ENCODE measurements at regions not wholly inside any gene's neighbourhood (a gene's known extent, or its start where the extent isn't known, plus 50 kb on each side); places are given as distances from the start of the nearest gene placed in this dataset.

DNA sequence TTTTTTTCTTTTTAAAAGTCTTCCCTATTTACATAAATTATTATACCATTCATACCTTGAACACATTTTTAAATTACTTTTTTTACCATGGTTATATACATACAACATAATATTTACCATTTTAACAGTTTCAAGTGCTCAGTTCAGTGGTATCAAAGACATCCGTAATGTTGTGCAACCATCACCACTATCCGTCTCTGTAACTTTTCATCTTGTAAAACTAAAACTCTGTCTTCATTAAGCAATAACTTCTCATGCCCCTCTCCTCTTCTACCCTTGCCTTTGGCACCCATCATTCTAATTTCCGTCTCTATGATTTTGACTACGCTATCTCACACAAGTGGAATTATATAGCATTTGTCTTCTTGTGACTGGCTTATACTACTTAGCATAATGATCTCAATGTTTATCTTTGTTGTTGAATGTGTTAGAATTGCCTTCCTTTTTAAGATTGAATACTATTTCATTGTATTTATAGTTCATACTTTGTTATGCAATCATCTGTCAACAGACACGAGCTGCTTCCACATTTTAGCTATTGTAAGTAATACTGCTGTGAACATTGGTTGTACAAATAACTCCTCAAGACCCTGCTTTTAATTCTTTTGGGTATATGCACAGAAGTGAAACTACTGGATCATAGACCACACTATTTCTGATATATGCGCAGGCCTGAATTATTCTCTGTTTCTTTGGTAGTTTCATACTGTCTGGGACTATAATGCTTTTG is 689.5 kb upstream of the NCAM2 start:
- Histone ChIP-seq H3K79me2 (ENCODE audit: insufficient read depth, low read length) (no peaks in the 10 kb centered on the region), H3K27ac (ENCODE audit: low read depth, low read length) (no peak overlapping the region), H4K20me1 (ENCODE audit: insufficient read depth, low read length) (no peaks in the 10 kb centered on the region), H3K36me3 (ENCODE audit: insufficient read depth, low read length) (no peaks in the 10 kb centered on the region), H3K27me3 (ENCODE audit: insufficient read depth, low read length) (no peaks in the 10 kb centered on the region), H2AFZ (ENCODE audit: low read depth, low read length) (no peak overlapping the region), H3K4me1 (ENCODE audit: insufficient read depth, low read length) (no peaks in the 10 kb centered on the region), H3K4me2 (ENCODE audit: low read length) (no peak overlapping the region), H3K9me3 (ENCODE audit: insufficient read depth, low read depth, low read length) (no peaks in the 10 kb centered on the region), H3K9ac (ENCODE audit: low read length) (no peak overlapping the region), H3K4me3 (ENCODE audit: insufficient read depth, low read depth, low read length) (no peak overlapping the region)
- Mint-ChIP-seq H3K27me3 (ENCODE audit: low read depth, unreplicated experiment) (no peaks in the 10 kb centered on the region), H3K36me3 (ENCODE audit: low read depth, unreplicated experiment) (no peaks in the 10 kb centered on the region), H3K4me3 (ENCODE audit: unreplicated experiment) (no peak overlapping the region), H3K9me3 (ENCODE audit: unreplicated experiment) (no peaks in the 10 kb centered on the region), H3K4me1 (ENCODE audit: low read depth, unreplicated experiment) (no peaks in the 10 kb centered on the region), H3K27ac (ENCODE audit: unreplicated experiment) (no peak overlapping the region)
- FAIRE-seq (no peak), DNase-seq (ENCODE audit: low read depth) (no peak)
- no peak for TF ChIP-seq EZH2 (IDR thresholded peaks at IDR 0.05; ENCODE audit: insufficient read depth, low read length)
- TF ChIP-seq, protein P1, sequence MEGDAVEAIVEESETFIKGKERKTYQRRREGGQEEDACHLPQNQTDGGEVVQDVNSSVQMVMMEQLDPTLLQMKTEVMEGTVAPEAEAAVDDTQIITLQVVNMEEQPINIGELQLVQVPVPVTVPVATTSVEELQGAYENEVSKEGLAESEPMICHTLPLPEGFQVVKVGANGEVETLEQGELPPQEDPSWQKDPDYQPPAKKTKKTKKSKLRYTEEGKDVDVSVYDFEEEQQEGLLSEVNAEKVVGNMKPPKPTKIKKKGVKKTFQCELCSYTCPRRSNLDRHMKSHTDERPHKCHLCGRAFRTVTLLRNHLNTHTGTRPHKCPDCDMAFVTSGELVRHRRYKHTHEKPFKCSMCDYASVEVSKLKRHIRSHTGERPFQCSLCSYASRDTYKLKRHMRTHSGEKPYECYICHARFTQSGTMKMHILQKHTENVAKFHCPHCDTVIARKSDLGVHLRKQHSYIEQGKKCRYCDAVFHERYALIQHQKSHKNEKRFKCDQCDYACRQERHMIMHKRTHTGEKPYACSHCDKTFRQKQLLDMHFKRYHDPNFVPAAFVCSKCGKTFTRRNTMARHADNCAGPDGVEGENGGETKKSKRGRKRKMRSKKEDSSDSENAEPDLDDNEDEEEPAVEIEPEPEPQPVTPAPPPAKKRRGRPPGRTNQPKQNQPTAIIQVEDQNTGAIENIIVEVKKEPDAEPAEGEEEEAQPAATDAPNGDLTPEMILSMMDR (IDR thresholded peaks at IDR 0.05; ENCODE audit: insufficient read depth, low read depth, low read length): no peak

DNA sequence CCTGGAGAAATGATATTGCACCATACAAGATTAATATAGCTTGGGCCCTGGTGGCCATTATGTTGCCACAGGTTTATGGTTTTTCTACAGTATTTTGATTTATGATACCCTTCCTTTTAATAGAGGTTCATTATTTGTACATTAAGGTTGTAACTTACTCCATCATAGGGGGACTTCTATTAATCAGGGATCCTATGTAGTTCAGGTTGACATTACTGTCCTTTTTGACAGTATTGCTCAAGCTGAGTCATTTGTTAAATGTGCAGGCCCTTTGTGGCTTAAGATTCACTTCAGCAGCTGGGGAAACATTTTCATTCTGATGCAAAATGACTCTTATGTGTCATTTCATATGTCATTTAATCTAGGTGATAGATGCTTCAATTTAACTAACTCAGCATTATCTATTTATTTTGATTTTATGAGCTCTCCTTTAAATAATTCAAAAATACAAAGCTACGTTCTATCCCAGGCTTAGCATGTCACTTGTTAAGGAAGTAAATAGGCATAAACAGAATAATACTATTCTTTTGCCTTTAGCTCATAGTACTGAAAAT is 686.9 kb upstream of the NCAM2 start:
- Mint-ChIP-seq H3K36me3 (ENCODE audit: low read depth, unreplicated experiment) (no peaks in the 10 kb centered on the region), H3K4me3 (ENCODE audit: unreplicated experiment) (no peak overlapping the region), H3K27ac (ENCODE audit: unreplicated experiment) (no peak overlapping the region), H3K9me3 (ENCODE audit: unreplicated experiment) (peaks cover 4% of the 10 kb centered on the region), H3K4me1 (ENCODE audit: low read depth, unreplicated experiment) (no peaks in the 10 kb centered on the region), H3K27me3 (ENCODE audit: low read depth, unreplicated experiment) (no peaks in the 10 kb centered on the region)
- DNase-seq (ENCODE audit: low read depth) (no peak), FAIRE-seq (no peak)
- Histone ChIP-seq H3K36me3 (ENCODE audit: insufficient read depth, low read length) (no peaks in the 10 kb centered on the region), H2AFZ (ENCODE audit: low read depth, low read length) (no peak overlapping the region), H3K4me3 (ENCODE audit: insufficient read depth, low read depth, low read length) (no peak overlapping the region), H3K4me1 (ENCODE audit: insufficient read depth, low read length) (no peaks in the 10 kb centered on the region), H3K27ac (ENCODE audit: low read depth, low read length) (no peak overlapping the region), H3K27me3 (ENCODE audit: insufficient read depth, low read length) (no peaks in the 10 kb centered on the region), H3K9me3 (ENCODE audit: insufficient read depth, low read depth, low read length) (no peaks in the 10 kb centered on the region), H3K4me2 (ENCODE audit: low read length) (no peak overlapping the region), H3K9ac (ENCODE audit: low read length) (no peak overlapping the region), H3K79me2 (ENCODE audit: insufficient read depth, low read length) (no peaks in the 10 kb centered on the region), H4K20me1 (ENCODE audit: insufficient read depth, low read length) (no peaks in the 10 kb centered on the region)
- no peak for TF ChIP-seq EZH2 (IDR thresholded peaks at IDR 0.05; ENCODE audit: insufficient read depth, low read length)
- TF ChIP-seq, protein P1 (IDR thresholded peaks at IDR 0.05; ENCODE audit: insufficient read depth, low read depth, low read length): no peak

DNA sequence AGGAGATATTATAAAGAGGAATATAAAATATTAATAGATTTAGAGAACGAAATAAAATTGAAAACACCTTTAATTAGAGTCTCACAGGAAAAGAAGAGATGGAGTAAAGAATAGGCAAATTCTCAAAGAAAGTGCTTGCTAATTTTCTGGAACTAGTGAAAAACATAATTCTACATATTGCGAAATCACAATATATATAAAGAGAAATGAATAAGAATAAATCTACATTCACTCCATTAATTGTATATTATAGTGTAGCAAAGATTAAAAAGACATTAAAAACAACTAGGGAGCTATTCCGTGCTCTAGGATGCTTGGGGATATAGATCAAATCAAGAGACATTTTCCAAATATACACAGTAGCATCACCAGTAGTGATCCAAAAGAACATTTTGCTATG is 685.2 kb upstream of the NCAM2 start:
- no peak for FAIRE-seq
- TF ChIP-seq, protein P1 (IDR thresholded peaks at IDR 0.05; ENCODE audit: insufficient read depth, low read depth, low read length): no peak
- no peak for TF ChIP-seq EZH2 (IDR thresholded peaks at IDR 0.05; ENCODE audit: insufficient read depth, low read length)
- Histone ChIP-seq H3K27ac (ENCODE audit: low read depth, low read length) (no peak overlapping the region), H3K4me2 (ENCODE audit: low read length) (no peak overlapping the region), H3K27me3 (ENCODE audit: insufficient read depth, low read length) (no peaks in the 10 kb centered on the region), H3K9ac (ENCODE audit: low read length) (no peak overlapping the region), H3K9me3 (ENCODE audit: insufficient read depth, low read depth, low read length) (peaks cover 3% of the 10 kb centered on the region), H3K36me3 (ENCODE audit: insufficient read depth, low read length) (no peaks in the 10 kb centered on the region), H4K20me1 (ENCODE audit: insufficient read depth, low read length) (no peaks in the 10 kb centered on the region), H3K4me3 (ENCODE audit: insufficient read depth, low read depth, low read length) (no peak overlapping the region), H3K79me2 (ENCODE audit: insufficient read depth, low read length) (no peaks in the 10 kb centered on the region), H2AFZ (ENCODE audit: low read depth, low read length) (no peak overlapping the region), H3K4me1 (ENCODE audit: insufficient read depth, low read length) (no peaks in the 10 kb centered on the region)
- no peak overlapping the region for H3K27ac Mint-ChIP-seq (ENCODE audit: unreplicated experiment)
- H3K4me3 Mint-ChIP-seq (ENCODE audit: unreplicated experiment): no peak overlapping the region
- H3K4me1 Mint-ChIP-seq (ENCODE audit: low read depth, unreplicated experiment): no peaks in the 10 kb centered on the region
- no peaks in the 10 kb centered on the region for H3K36me3 Mint-ChIP-seq (ENCODE audit: low read depth, unreplicated experiment)
- no peaks in the 10 kb centered on the region for H3K27me3 Mint-ChIP-seq (ENCODE audit: low read depth, unreplicated experiment)
- H3K9me3 Mint-ChIP-seq (ENCODE audit: unreplicated experiment): peaks cover 4% of the 10 kb centered on the region
- no peak for DNase-seq (ENCODE audit: low read depth)

Measured in astrocyte (in vitro differentiated cells and primary cell).